Mesendoderm (in vitro differentiated cells): ENCODE measurements at regions not wholly inside any gene's neighbourhood (a gene's known extent, or its start where the extent isn't known, plus 50 kb on each side); places are given as distances from the start of the nearest gene placed in this dataset.

ENCODE experiments used
- DNase-seq: peaks from one replicate; pipeline ENCODE4 v3.0.0; 2013
- H2AK5ac ChIP-seq: 2 replicates; pipeline ENCODE4 v1.6.1; 2013; ENCODE audit warnings: low read length, inconsistent platforms
- H2BK120ac ChIP-seq: 2 replicates; pipeline ENCODE4 v1.6.1; 2013; ENCODE audit warnings: low read depth, mild to moderate bottlenecking, low read length, moderate library complexity, mixed read lengths
- H2BK15ac ChIP-seq: replicated peaks from 2 replicates; pipeline ENCODE4 v1.6.1; 2013; ENCODE audit warnings: low read depth, mild to moderate bottlenecking, moderate library complexity
- H2BK5ac ChIP-seq: 2 replicates; pipeline ENCODE4 v1.6.1; 2013; ENCODE audit warnings: low read length, inconsistent platforms
- H3K18ac ChIP-seq: 2 replicates; pipeline ENCODE4 v1.6.1; 2013; ENCODE audit warnings: mild to moderate bottlenecking, low read length, mixed read lengths
- H3K23ac ChIP-seq: one replicate; pipeline ENCODE4 v1.6.1; 2013; ENCODE audit warnings: low read length
- H3K27ac ChIP-seq: 2 replicates; pipeline ENCODE4 v1.5.1; 2013; ENCODE audit warnings: low read depth, mild to moderate bottlenecking, inconsistent platforms, low read length, moderate library complexity
- H3K27me3 ChIP-seq: 2 replicates; pipeline ENCODE4 v1.6.1; 2013; ENCODE audit warnings: low read length, control low read depth, mild to moderate bottlenecking, inconsistent platforms; ENCODE audit not compliant: insufficient read depth, poor library complexity
- H3K36me3 ChIP-seq: 2 replicates; pipeline ENCODE4 v1.6.1; 2013; ENCODE audit warnings: low read length, inconsistent platforms; ENCODE audit not compliant: control insufficient read depth, insufficient read depth
- H3K4ac ChIP-seq: one replicate; pipeline ENCODE4 v1.6.1; 2013; ENCODE audit warnings: low read depth, mild to moderate bottlenecking, low read length, moderate library complexity
- H3K4me1 ChIP-seq: 2 replicates; pipeline ENCODE4 v1.6.1; 2013; ENCODE audit warnings: low read depth, low read length, inconsistent platforms; ENCODE audit not compliant: control insufficient read depth
- H3K4me2 ChIP-seq: 2 replicates; pipeline ENCODE4 v1.6.1; 2013; ENCODE audit warnings: low read length
- H3K4me3 ChIP-seq: 2 replicates; pipeline ENCODE4 v1.5.1; 2013; ENCODE audit warnings: mild to moderate bottlenecking, low read length
- H3K56ac ChIP-seq: one replicate; pipeline ENCODE4 v1.6.1; 2013; ENCODE audit warnings: low read length
- H3K79me1 ChIP-seq: 2 replicates; pipeline ENCODE4 v1.6.1; 2013; ENCODE audit warnings: low read length, inconsistent platforms
- H3K79me2 ChIP-seq: 2 replicates; pipeline ENCODE4 v1.6.1; 2013; ENCODE audit warnings: mild to moderate bottlenecking, low read length; ENCODE audit not compliant: control insufficient read depth, insufficient read depth
- H3K9ac ChIP-seq: 2 replicates; pipeline ENCODE4 v1.6.1; 2013; ENCODE audit warnings: low read length, inconsistent platforms
- H4K5ac ChIP-seq: one replicate; pipeline ENCODE4 v1.6.1; 2013; ENCODE audit warnings: low read length
- H4K8ac ChIP-seq: one replicate; pipeline ENCODE4 v1.6.1; 2013; ENCODE audit warnings: low read depth, mild to moderate bottlenecking, control low read depth, low read length, moderate library complexity
- WGBS: extraction: QIAGEN DNeasy Blood & Tissue Kit; methylation state at CpG from one replicate; pipeline ENCODE4 v1.1.7; 2013; ENCODE audit warnings: low lambda C conversion rate, missing lambda C conversion rate; ENCODE audit not compliant: insufficient coverage; ENCODE audit errors: extremely low coverage; 5-methylcytosine and 5-hydroxymethylcytosine counted together

GRCh38 chr21:35679076-35679475 is 381.2 kb downstream of the SETD4 start:
- Histone ChIP-seq H4K8ac (no peak overlapping the region), H3K79me2 (no peaks in the 10 kb centered on the region), H3K23ac (no peak overlapping the region), H3K9ac (no peak overlapping the region), H3K4me2 (no peak overlapping the region), H3K4me1 (no peaks in the 10 kb centered on the region), H2BK5ac (no peak overlapping the region), H3K4ac (no peak overlapping the region), H2BK120ac (no peak overlapping the region), H3K79me1 (no peaks in the 10 kb centered on the region), H3K27ac (no peak overlapping the region), H2AK5ac (no peak overlapping the region), H2BK15ac (no peak overlapping the region), H3K4me3 (no peak overlapping the region), H4K5ac (no peak overlapping the region), H3K56ac (no peak overlapping the region), H3K27me3 (no peaks in the 10 kb centered on the region), H3K36me3 (no peaks in the 10 kb centered on the region), H3K18ac (no peak overlapping the region)
- no CpG with 5 or more reads among the region's 2 CpGs for WGBS
- no peak for DNase-seq

- no peak overlapping the region for H2BK120ac ChIP-seq
- H3K79me1 ChIP-seq: no peaks in the 10 kb centered on the region
- no peak overlapping the region for H3K4me2 ChIP-seq
- H2BK15ac ChIP-seq: no peak overlapping the region
- H3K36me3 ChIP-seq: no peaks in the 10 kb centered on the region
- H3K56ac ChIP-seq: no peak overlapping the region
- no peak for DNase-seq
- H3K4me3 ChIP-seq: no peak overlapping the region
- no peak overlapping the region for H3K9ac ChIP-seq
- no peak overlapping the region for H3K18ac ChIP-seq
- H4K8ac ChIP-seq: no peak overlapping the region
- no peak overlapping the region for H2AK5ac ChIP-seq
- no peaks in the 10 kb centered on the region for H3K79me2 ChIP-seq
- no peaks in the 10 kb centered on the region for H3K27me3 ChIP-seq
- H3K27ac ChIP-seq: no peak overlapping the region
- no peak overlapping the region for H2BK5ac ChIP-seq
- H3K23ac ChIP-seq: no peak overlapping the region
- H3K4ac ChIP-seq: no peak overlapping the region
- WGBS: 100% methylated on average over 1 of the region's 1 CpG
- H3K4me1 ChIP-seq: no peaks in the 10 kb centered on the region
- H4K5ac ChIP-seq: no peak overlapping the region
These were observed 381.9 kb downstream of the SETD4 start for GRCh38 chr21:35678393-35678792.

GRCh38 chr21:35677298-35677841 is 383.0 kb downstream of the SETD4 start:
- no peak overlapping the region for H3K4me3 ChIP-seq
- WGBS: no CpG with 5 or more reads among the region's 3 CpGs

GRCh38 chr21:35674895-35675470 is 385.3 kb downstream of the SETD4 start:
- Histone ChIP-seq H2BK120ac (no peak overlapping the region), H3K4ac (no peak overlapping the region), H3K4me3 (no peak overlapping the region), H2BK15ac (no peak overlapping the region), H4K5ac (no peak overlapping the region), H3K18ac (no peak overlapping the region), H3K4me1 (no peaks in the 10 kb centered on the region), H3K9ac (no peak overlapping the region), H3K36me3 (no peaks in the 10 kb centered on the region), H2BK5ac (no peak overlapping the region), H4K8ac (no peak overlapping the region), H2AK5ac (no peak overlapping the region), H3K79me1 (no peaks in the 10 kb centered on the region), H3K23ac (no peak overlapping the region), H3K4me2 (no peak overlapping the region), H3K27ac (no peak overlapping the region), H3K56ac (no peak overlapping the region), H3K27me3 (no peaks in the 10 kb centered on the region), H3K79me2 (no peaks in the 10 kb centered on the region)
- WGBS: no CpG with 5 or more reads among the region's 7 CpGs
- no peak for DNase-seq

More at GRCh38 chr21:35677298-35677841, 383.0 kb downstream of the SETD4 start:
- H3K23ac ChIP-seq: no peak overlapping the region
- no peak overlapping the region for H4K8ac ChIP-seq
- no peaks in the 10 kb centered on the region for H3K79me2 ChIP-seq
- H3K79me1 ChIP-seq: no peaks in the 10 kb centered on the region
- H2BK15ac ChIP-seq: no peak overlapping the region
- H3K27me3 ChIP-seq: no peaks in the 10 kb centered on the region
- no peak overlapping the region for H2AK5ac ChIP-seq
- no peak overlapping the region for H2BK120ac ChIP-seq
- H3K27ac ChIP-seq: no peak overlapping the region
- no peak for DNase-seq
- H2BK5ac ChIP-seq: no peak overlapping the region
- H3K4me2 ChIP-seq: no peak overlapping the region
- H4K5ac ChIP-seq: no peak overlapping the region
- no peaks in the 10 kb centered on the region for H3K36me3 ChIP-seq
- no peaks in the 10 kb centered on the region for H3K4me1 ChIP-seq
- H3K4ac ChIP-seq: no peak overlapping the region
- no peak overlapping the region for H3K9ac ChIP-seq
- H3K18ac ChIP-seq: no peak overlapping the region
- H3K56ac ChIP-seq: no peak overlapping the region

GRCh38 chr21:35674091-35674671 is 386.1 kb downstream of the SETD4 start:
- H2BK15ac ChIP-seq: no peak overlapping the region
- no peak overlapping the region for H3K56ac ChIP-seq
- no peak overlapping the region for H3K9ac ChIP-seq
- H4K8ac ChIP-seq: no peak overlapping the region
- no peak overlapping the region for H3K4me2 ChIP-seq
- no peak for DNase-seq
- no peak overlapping the region for H4K5ac ChIP-seq
- H3K79me1 ChIP-seq: no peaks in the 10 kb centered on the region
- H3K4me1 ChIP-seq: no peaks in the 10 kb centered on the region
- H3K27me3 ChIP-seq: no peaks in the 10 kb centered on the region
- no peak overlapping the region for H3K23ac ChIP-seq
- H3K18ac ChIP-seq: no peak overlapping the region
- no peak overlapping the region for H2AK5ac ChIP-seq
- H2BK120ac ChIP-seq: no peak overlapping the region
- H3K27ac ChIP-seq: no peak overlapping the region
- no peaks in the 10 kb centered on the region for H3K36me3 ChIP-seq
- no peaks in the 10 kb centered on the region for H3K79me2 ChIP-seq
- no peak overlapping the region for H3K4me3 ChIP-seq
- H2BK5ac ChIP-seq: no peak overlapping the region
- no peak overlapping the region for H3K4ac ChIP-seq
- WGBS: no CpG with 5 or more reads among the region's 13 CpGs

GRCh38 chr21:35672313-35672712 is 388.0 kb downstream of the SETD4 start:
- no peaks in the 10 kb centered on the region for H3K79me1 ChIP-seq
- no peak overlapping the region for H2AK5ac ChIP-seq
- H3K18ac ChIP-seq: no peak overlapping the region
- no peak overlapping the region for H3K23ac ChIP-seq
- no peak overlapping the region for H2BK120ac ChIP-seq
- H3K4me2 ChIP-seq: no peak overlapping the region
- no peak overlapping the region for H3K27ac ChIP-seq
- H3K4me1 ChIP-seq: no peaks in the 10 kb centered on the region
- no peak overlapping the region for H2BK15ac ChIP-seq
- H4K8ac ChIP-seq: no peak overlapping the region
- no peak overlapping the region for H4K5ac ChIP-seq
- no peaks in the 10 kb centered on the region for H3K79me2 ChIP-seq
- no peak for DNase-seq
- H3K9ac ChIP-seq: no peak overlapping the region
- no peaks in the 10 kb centered on the region for H3K27me3 ChIP-seq
- WGBS: no CpG with 5 or more reads among the region's 3 CpGs
- no peaks in the 10 kb centered on the region for H3K36me3 ChIP-seq
- no peak overlapping the region for H3K4me3 ChIP-seq
- H3K56ac ChIP-seq: no peak overlapping the region
- no peak overlapping the region for H2BK5ac ChIP-seq
- no peak overlapping the region for H3K4ac ChIP-seq
